DOHH2 (cell line): ENCODE measurements at regions not wholly inside any gene's neighbourhood (a gene's known extent, or its start where the extent isn't known, plus 50 kb on each side); places are given as distances from the start of the nearest gene placed in this dataset.

Experiments
- EZH2phosphoT487 ChIP-seq: fragments of 200-600 bp; sonication (generic); IDR thresholded peaks from 2 replicates; pipeline ENCODE4 v1.6.1; 2017; ENCODE audit warnings: borderline replicate concordance, mild to moderate bottlenecking, antibody characterized with exemption, low read length, moderate library complexity, mixed read lengths
- TF ChIP-seq, protein P1 (sequence below): fragments of 200-600 bp; sonication (generic); IDR thresholded peaks from one replicate; pipeline ENCODE4 v1.5.1; 2014; ENCODE audit warnings: antibody characterized with exemption, mild to moderate bottlenecking, low read depth, low read length; ENCODE audit not compliant: poor library complexity, severe bottlenecking

- TF ChIP-seq, protein P1, sequence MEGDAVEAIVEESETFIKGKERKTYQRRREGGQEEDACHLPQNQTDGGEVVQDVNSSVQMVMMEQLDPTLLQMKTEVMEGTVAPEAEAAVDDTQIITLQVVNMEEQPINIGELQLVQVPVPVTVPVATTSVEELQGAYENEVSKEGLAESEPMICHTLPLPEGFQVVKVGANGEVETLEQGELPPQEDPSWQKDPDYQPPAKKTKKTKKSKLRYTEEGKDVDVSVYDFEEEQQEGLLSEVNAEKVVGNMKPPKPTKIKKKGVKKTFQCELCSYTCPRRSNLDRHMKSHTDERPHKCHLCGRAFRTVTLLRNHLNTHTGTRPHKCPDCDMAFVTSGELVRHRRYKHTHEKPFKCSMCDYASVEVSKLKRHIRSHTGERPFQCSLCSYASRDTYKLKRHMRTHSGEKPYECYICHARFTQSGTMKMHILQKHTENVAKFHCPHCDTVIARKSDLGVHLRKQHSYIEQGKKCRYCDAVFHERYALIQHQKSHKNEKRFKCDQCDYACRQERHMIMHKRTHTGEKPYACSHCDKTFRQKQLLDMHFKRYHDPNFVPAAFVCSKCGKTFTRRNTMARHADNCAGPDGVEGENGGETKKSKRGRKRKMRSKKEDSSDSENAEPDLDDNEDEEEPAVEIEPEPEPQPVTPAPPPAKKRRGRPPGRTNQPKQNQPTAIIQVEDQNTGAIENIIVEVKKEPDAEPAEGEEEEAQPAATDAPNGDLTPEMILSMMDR = no peak
- no peak for TF ChIP-seq EZH2phosphoT487
Observed at GRCh38 chr5:122611406-122611805, 163.5 kb upstream of the SNX2 start.
